Uterus (tissue), 3 donors: ENCODE measurements at regions not wholly inside any gene's neighbourhood (a gene's known extent, or its start where the extent isn't known, plus 50 kb on each side); places are given as distances from the start of the nearest gene placed in this dataset.
A peak's percentile ranks its signal among the peaks of the same experiment; 100 is the strongest.

ENCODE experiments used
- DNase-seq, 2 donors: peaks; one replicate each; pipeline ENCODE4 v3.0.0-alpha.2; 2019 to 2020
- H3K27ac ChIP-seq, 2 donors: fragments of 200-600 bp; sonication (generic); 1 replicate in 1 of 2; 2 replicates in 1 of 2; pipeline ENCODE4 v1.5.1; 2016 to 2018
- H3K27me3 ChIP-seq, 2 donors: fragments of 200-600 bp; sonication (generic); one replicate each; pipeline ENCODE4 v1.5.1; 2018 to 2019; ENCODE audit warnings: control low read depth in 1 of 2
- H3K36me3 ChIP-seq, 2 donors: fragments of 200-600 bp; sonication (generic); one replicate each; pipeline ENCODE4 v1.5.1; 2019; ENCODE audit warnings: control low read depth in 1 of 2
- H3K4me1 ChIP-seq, 2 donors: fragments of 200-600 bp; sonication (generic); one replicate each; pipeline ENCODE4 v1.5.1; 2018 to 2019; ENCODE audit warnings: control low read depth in 1 of 2
- H3K4me3 ChIP-seq, 2 donors: fragments of 200-600 bp; sonication (generic); 1 replicate in 1 of 2; 2 replicates in 1 of 2; pipeline ENCODE4 v1.5.1; 2018 to 2019; ENCODE audit warnings: mild to moderate bottlenecking in 1 of 2
- H3K9me3 ChIP-seq, 2 donors: fragments of 200-600 bp; sonication (generic); one replicate each; pipeline ENCODE4 v1.5.1; 2019; ENCODE audit warnings: control low read depth in 1 of 2
- POLR2A ChIP-seq, 2 donors: fragments of 450-650 bp; IDR thresholded peaks; one replicate each; pipeline ENCODE4 v1.6.1; 2016; ENCODE audit warnings: antibody characterized with exemption in 2 of 2, mild to moderate bottlenecking in 1 of 2, moderate library complexity in 1 of 2
- intact Hi-C: fragments of 100-400 bp; cut with DNase I; formaldehyde crosslinking; loops from one replicate; pipeline ENCODE4 v1.15.1; 2023; ENCODE audit warnings: low total_unique reads
- TF ChIP-seq, protein P1 (sequence below), 4 experiments: fragments of 200-600 bp in 2 of 4; fragments of 450-650 bp in 2 of 4; sonication (generic) in 2 of 4; IDR thresholded peaks; one replicate each; pipeline ENCODE4 v1.5.1; 2016 to 2019; ENCODE audit warnings: antibody characterized with exemption in 4 of 4, mild to moderate bottlenecking in 2 of 4, moderate library complexity in 1 of 4
- donor health status: DM: yes; HTN: yes; CAD: no.

- Histone ChIP-seq H3K36me3 (no peaks in the 10 kb centered on the region), H3K4me3 (no peak overlapping the region), H3K27me3 (no peaks in the 10 kb centered on the region), H3K4me1 (peaks cover 0 to under 1% of the 10 kb centered on the region in 2 donors), H3K9me3 (no peaks in the 10 kb centered on the region), H3K27ac (no peak overlapping the region)
- DNase-seq = no peak
- TF ChIP-seq, protein P1, sequence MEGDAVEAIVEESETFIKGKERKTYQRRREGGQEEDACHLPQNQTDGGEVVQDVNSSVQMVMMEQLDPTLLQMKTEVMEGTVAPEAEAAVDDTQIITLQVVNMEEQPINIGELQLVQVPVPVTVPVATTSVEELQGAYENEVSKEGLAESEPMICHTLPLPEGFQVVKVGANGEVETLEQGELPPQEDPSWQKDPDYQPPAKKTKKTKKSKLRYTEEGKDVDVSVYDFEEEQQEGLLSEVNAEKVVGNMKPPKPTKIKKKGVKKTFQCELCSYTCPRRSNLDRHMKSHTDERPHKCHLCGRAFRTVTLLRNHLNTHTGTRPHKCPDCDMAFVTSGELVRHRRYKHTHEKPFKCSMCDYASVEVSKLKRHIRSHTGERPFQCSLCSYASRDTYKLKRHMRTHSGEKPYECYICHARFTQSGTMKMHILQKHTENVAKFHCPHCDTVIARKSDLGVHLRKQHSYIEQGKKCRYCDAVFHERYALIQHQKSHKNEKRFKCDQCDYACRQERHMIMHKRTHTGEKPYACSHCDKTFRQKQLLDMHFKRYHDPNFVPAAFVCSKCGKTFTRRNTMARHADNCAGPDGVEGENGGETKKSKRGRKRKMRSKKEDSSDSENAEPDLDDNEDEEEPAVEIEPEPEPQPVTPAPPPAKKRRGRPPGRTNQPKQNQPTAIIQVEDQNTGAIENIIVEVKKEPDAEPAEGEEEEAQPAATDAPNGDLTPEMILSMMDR (IDR thresholded peaks at IDR 0.05) = no peak
- TF ChIP-seq POLR2A (IDR thresholded peaks at IDR 0.05) = no peak
- intact Hi-C loops = no loop called here
Observed at GRCh38 chr10:78954689-78955088, 114.1 kb upstream of the ZMIZ1 start.

- H3K4me1 ChIP-seq = peaks cover 5% of the 10 kb centered on the region in 2 donors
- no peak overlapping the region for H3K4me3 ChIP-seq
- H3K36me3 ChIP-seq = no peaks in the 10 kb centered on the region
- intact Hi-C loops = no loop called here
- H3K27ac ChIP-seq = no peak overlapping the region
- H3K27me3 ChIP-seq = no peaks in the 10 kb centered on the region
- TF ChIP-seq, protein P1 (IDR thresholded peaks at IDR 0.05) = no peak
- TF ChIP-seq POLR2A (IDR thresholded peaks at IDR 0.05) = no peak
- no peak for DNase-seq
- H3K9me3 ChIP-seq = no peaks in the 10 kb centered on the region
Observed at GRCh38 chr10:78955206-78955605, 113.6 kb upstream of the ZMIZ1 start.

DNA sequence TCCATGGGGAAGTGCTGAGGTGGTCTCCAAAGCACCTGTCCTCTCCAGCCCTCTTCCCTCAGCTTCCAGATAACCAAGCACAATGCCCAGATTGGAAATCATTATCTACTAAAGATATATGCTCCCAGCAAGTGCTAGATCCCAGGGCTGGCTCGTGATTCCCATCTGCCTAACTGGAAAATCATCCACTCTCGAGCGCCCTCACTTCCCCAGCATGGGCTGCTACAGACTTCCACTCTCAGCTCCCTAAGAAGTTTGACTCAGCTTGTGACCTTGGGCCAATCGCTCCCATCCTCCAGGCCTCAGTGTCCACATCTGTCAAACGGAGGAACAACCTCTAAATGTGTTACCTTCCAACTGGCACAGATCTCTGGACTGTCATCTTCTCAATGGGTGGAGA, 112.4 kb upstream of the ZMIZ1 start:
- TF ChIP-seq, protein P1 (IDR thresholded peaks at IDR 0.05) = no peak
- no peak for TF ChIP-seq POLR2A (IDR thresholded peaks at IDR 0.05)
- no peak for DNase-seq
- Histone ChIP-seq H3K27me3 (no peaks in the 10 kb centered on the region), H3K4me3 (no peak overlapping the region), H3K36me3 (no peaks in the 10 kb centered on the region), H3K9me3 (no peaks in the 10 kb centered on the region), H3K4me1 (peaks cover 7 to 12% of the 10 kb centered on the region in 2 donors), H3K27ac (no peak overlapping the region)
- intact Hi-C loops = no loop called here

DNA sequence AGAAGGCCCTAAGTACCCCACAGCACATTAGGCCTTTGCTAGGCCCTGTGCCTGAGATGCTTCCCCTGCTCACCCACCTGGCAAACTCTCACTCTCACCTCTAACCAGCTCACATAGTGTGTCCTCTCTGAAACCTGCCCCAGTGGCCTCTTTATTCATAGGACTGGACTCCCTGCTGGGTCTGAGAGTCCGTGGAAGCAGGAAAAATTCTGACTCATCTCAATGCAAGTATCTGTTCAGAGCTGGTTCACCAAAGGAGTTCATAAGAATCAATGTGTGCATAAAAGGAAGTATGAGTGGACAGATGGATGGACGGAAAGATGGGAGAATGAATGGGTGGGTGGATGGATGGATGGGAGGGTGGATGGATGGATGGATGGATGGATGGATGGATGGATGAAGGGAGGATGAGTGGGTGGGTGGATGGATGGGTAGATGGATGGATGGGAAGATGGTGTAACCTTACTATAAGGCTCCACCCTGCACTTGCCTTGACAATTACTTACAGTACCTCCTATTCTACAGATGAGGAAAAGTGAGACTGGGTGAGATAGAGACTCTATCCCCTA, 111.2 kb upstream of the ZMIZ1 start:
- H3K9me3 ChIP-seq = no peaks in the 10 kb centered on the region
- no peaks in the 10 kb centered on the region for H3K27me3 ChIP-seq
- no peak overlapping the region for H3K4me3 ChIP-seq
- peaks cover 7 to 12% of the 10 kb centered on the region in 2 donors for H3K4me1 ChIP-seq
- no peak for DNase-seq
- no peaks in the 10 kb centered on the region for H3K36me3 ChIP-seq
- no peak overlapping the region for H3K27ac ChIP-seq
- TF ChIP-seq, protein P1 (IDR thresholded peaks at IDR 0.05) = no peak
- no peak for TF ChIP-seq POLR2A (IDR thresholded peaks at IDR 0.05)
- intact Hi-C loops = no loop called here

GRCh38 chr10:78959217-78959923, 109.4 kb upstream of the ZMIZ1 start:
- peak overlapping the region; percentile 21 to 39 for H3K27ac ChIP-seq
- no peaks in the 10 kb centered on the region for H3K27me3 ChIP-seq
- H3K9me3 ChIP-seq = no peaks in the 10 kb centered on the region
- peaks cover 7 to 12% of the 10 kb centered on the region in 2 donors for H3K4me1 ChIP-seq
- no peak for DNase-seq
- TF ChIP-seq POLR2A (IDR thresholded peaks at IDR 0.05) = no peak
- TF ChIP-seq, protein P1 (IDR thresholded peaks at IDR 0.05) = no peak
- intact Hi-C loops = no loop called here
- H3K36me3 ChIP-seq = no peaks in the 10 kb centered on the region
- H3K4me3 ChIP-seq = no peak overlapping the region
